Fibroblast of upper back skin (primary cell): ENCODE measurements at regions not wholly inside any gene's neighbourhood (a gene's known extent, or its start where the extent isn't known, plus 50 kb on each side); places are given as distances from the start of the nearest gene placed in this dataset.
"Not testable (repeated sequence)": the region's sequence is repeated elsewhere in the genome, so short reads cannot be mapped to it uniquely, and the experiment has no call there.

Experiments
- DNase-seq: peaks from one replicate; pipeline ENCODE4 v3.0.0-alpha.2; 2013

- no peak for DNase-seq
Observed at GRCh38 chr1:192862271-192862670, 53.4 kb downstream of the RGS2 start.

- no peak for DNase-seq
Observed at GRCh38 chr1:192866241-192866868, 57.5 kb downstream of the RGS2 start.

DNA sequence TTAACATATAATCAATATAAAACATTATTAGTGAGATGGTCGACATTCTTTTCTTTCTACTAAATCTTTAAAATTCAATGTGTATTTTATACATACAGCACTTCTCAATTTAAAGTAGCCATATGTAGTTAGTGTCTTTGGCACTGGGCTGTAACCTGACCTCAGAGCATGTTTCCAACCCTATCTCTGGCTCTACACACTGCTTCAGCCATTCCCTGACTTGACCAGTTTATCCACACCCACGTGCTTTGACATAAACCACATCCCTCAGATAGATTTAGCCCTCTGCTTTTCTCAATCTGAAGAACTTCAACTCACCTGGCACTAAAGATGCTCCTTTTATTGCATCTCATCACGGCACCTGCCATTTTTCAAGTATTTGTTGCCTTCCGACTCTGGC is 58.3 kb downstream of the RGS2 start:
- no peak for DNase-seq

- DNase-seq, result no peak
Observed at GRCh38 chr1:192869308-192869940, 60.6 kb downstream of the RGS2 start.

- no peak for DNase-seq
Observed at GRCh38 chr1:192872010-192872409, 63.2 kb downstream of the RGS2 start.

DNA sequence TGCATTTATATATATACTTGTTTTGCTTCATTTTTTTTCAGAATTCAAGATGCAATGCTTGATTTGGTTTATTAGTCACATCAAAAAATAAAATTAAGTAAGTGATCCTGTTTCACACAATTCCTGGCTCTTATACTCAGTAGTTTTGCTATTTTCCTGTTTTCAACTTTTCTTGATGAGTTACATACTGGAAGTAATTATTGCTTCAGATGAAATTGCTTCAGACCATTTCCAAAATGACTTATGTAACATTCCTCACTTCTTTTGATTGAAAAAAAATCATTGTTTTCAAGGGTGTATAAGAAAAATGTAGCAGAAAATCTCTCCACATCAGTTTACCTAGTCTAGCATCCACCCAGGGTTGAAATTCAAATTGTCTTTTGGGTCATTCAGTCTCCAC is 65.0 kb downstream of the RGS2 start:
- no peak for DNase-seq

DNA sequence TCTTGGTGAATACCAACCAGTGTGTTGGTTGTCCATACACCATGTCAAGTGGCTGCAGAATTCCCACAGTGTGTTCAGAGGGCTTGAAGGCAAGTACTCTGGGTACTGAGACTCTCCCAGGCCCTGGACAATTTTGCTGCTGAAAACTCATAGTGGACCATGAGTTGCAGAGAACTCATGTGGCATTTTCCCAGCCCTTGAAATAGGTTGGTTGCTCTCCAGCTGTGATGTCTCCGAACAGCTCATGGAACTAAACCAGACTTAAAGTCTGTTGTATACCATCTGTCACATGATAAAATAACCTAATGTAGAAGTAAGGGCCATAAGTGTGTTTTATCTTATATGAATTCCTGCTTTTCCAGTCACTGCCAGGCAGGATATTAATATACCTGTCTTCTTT is 67.8 kb downstream of the RGS2 start:
- no peak for DNase-seq

DNA sequence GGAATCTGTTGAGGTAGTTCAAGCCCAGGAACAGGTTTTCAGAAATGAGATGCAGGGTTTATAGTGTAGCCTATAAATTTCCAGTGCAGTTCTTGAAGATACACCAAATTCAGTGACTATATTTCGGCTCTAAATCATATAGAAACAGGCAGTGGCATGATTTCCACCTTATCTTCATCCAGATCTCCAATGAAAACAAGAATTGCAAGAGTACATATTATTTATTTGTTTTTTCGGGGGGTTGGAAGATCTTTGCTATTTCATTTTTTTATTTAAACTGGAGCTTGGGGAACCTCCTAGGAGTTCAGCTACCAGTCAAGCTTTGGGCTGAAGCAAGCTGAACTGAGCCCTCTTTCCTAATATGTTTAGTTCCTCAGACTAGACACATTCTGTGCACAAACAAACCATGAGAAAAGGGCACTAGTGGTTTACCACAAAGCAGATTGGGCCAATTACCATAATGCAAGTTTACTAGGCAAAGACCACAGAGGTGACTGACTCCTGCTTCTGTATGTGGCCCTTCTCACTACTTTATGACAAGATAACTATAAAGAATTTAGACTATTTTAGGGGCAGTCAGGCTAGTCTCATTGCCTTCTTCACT is 68.5 kb downstream of the RGS2 start:
- DNase-seq, result peak; percentile 17

DNA sequence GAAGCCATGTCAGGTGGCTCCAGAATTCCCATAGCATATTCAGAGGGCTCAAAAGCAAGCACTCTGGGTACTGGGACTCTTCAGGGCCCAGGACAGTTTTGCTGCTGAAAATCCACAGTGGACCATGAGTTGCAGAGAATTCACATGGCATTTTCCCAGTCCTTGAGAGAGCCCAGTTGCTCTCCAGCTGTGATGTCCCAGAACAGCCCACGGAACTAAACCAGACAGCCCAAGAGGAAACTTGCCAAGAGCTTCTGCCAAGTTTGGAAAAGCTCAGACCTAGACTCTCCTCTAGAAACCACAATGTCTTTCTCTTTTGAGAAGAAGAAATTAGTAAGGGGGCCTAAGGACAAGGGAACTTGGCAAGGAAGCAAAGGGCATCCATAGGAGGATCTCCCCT is 69.4 kb downstream of the RGS2 start:
- peak; percentile 63 for DNase-seq

GRCh38 chr1:192879406-192879805 is 70.6 kb downstream of the RGS2 start:
- no peak for DNase-seq

GRCh38 chr1:192880231-192880630 is 71.4 kb downstream of the RGS2 start:
- no peak for DNase-seq

- no peak for DNase-seq
Observed at GRCh38 chr1:192884241-192884640, 75.4 kb downstream of the RGS2 start.

- DNase-seq, result not testable (repeated sequence)
Observed at GRCh38 chr1:192885387-192885786, 76.5 kb downstream of the RGS2 start.

GRCh38 chr1:192887426-192887825 is 78.6 kb downstream of the RGS2 start:
- DNase-seq, result no peak

DNA sequence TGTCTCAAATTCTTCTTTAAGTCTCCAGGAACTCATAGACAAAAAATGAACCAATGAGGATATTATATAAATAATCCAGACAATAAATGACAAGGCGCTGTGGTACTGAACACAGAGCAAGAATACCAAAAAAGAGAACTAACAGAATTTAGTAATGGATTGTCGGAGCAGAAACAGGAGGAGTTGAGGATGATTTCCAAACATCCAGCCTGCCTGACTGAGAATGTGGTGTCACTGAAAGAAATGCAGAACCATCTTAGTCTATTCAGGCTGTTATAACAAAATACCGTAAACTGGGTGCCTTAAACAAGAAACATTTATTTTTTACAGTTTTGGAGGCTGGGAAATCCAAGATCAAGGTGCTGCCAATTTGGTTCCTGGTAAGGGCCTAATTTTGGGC is 79.7 kb downstream of the RGS2 start:
- DNase-seq, result no peak

- no peak for DNase-seq
Observed at GRCh38 chr1:192889082-192889481, 80.2 kb downstream of the RGS2 start.

- DNase-seq, result no peak
Observed at GRCh38 chr1:192890134-192890533, 81.3 kb downstream of the RGS2 start.

DNA sequence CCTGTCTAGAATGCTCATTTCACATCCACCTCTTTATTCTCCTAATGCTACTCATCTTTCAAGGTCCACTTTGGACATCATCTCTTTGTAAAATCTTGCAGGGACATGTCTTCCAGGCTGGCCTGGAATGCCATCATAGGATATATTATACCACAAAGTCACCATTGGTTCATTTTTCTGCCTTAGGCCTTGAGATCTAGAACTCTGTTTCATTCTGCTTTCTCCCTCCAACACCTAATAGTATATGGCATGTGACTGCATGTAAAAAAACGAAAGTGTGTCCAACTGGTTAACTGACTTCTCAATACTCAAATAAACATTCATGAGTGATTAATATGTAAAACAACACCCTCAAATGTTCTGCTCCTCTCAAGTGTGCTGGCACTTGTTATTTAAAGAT is 84.1 kb downstream of the RGS2 start:
- no peak for DNase-seq

DNA sequence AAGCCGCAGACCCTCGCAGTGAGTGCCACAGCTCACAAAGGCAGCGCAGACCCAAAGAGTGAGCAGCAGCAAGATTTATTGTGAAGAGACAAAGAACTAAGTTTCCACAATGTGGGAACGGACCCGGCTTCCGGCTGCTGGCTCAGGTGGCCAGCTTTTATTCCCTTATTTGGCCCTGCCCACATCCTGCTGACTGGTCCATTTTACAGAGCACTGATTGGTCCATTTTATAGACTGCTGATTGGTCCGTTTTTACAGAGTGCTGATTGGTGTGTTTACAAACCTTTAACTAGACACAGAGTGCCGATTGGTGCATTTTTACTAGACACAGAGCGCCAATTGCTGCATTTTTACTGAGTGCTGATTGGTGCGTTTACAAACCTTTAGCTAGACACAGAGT is 86.6 kb downstream of the RGS2 start:
- DNase-seq, result not testable (repeated sequence)

DNA sequence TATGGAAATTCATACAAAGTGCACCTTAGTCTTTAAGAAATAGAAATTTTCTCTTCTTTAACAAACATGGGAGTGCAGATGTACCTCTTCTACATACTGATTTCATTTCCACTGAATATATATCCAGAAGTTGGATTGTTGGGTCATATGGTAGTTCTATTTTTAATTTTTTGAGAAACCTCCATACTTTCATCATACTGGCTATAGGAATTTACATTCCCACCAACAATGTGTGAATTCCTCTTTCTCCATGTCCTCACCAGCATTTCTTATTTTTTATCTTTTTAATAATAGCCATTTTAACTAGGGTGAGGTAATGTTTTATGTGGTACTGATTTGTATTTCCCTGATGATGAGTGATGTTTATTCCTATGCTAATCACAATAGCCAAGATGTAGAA is 87.5 kb downstream of the RGS2 start:
- no peak for DNase-seq

GRCh38 chr1:192901500-192901899 is 92.7 kb downstream of the RGS2 start:
- DNase-seq, result no peak

- DNase-seq, result no peak
Observed at GRCh38 chr1:192903142-192903541, 94.3 kb downstream of the RGS2 start.

DNA sequence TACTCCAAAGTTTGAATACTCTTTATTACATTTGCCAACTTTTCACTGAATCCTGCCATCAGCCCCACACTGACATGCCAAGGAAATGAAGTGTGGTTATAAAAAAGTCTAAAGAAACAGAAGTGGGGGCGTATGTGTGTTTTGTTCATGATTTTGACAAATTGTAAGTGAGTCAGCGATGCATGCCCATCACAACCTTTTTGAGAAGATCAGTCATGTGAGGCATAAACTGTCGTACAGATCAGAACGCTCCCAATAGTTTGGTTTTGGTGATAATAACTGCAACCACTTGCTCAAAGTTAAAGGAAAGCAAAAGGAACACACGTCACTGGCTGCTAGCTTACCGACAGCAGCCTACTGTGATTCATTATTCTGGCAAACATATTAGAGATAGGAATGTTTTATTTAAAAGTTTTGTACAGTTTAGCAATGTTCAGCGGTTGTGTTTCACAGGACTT is 95.6 kb downstream of the RGS2 start:
- DNase-seq, result peak; percentile 85

- no peak for DNase-seq
Observed at GRCh38 chr1:192905049-192905448, 96.2 kb downstream of the RGS2 start.

DNA sequence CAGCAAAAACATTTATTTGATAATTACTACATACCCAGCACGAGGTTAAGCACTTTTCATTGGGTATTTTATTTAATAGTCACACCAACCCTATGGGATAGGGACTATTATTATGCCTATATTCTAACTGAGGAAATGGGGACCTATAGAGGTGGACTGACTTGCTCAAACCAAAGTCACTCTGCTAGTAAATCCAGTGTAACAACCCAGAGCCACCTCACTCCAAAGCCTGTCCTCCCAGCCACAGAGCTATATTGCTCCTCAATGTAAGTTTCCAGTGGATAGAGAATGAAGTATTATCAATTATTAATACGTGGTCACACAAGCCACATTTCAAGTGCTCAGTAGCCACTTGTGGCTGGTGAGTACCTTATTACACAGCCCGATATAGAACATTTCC is 97.5 kb downstream of the RGS2 start:
- DNase-seq, result no peak
